ENCODE measurements at regions not wholly inside any gene's neighbourhood (a gene's known extent, or its start where the extent isn't known, plus 50 kb on each side); places are given as distances from the start of the nearest gene placed in this dataset.

GRCh38 chr2:235232449-235233433 lies 261.1 kb upstream of the AGAP1 start:
- CTCF ChIA-PET: no interaction called here
- Histone ChIP-seq H3K4me3 (ENCODE audit: low read depth, low read length) (no peak overlapping the region), H3K36me3 (ENCODE audit: control insufficient read depth, insufficient read depth, low read length) (no peaks in the 10 kb centered on the region), H3K27me3 (ENCODE audit: control insufficient read depth, insufficient read depth, low read length) (peaks cover 1% of the 10 kb centered on the region)
- no peak for DNase-seq (ENCODE audit: low read depth)
- no peak for TF ChIP-seq CTCF (IDR thresholded peaks at IDR 0.05; ENCODE audit: insufficient read depth, low read depth, low read length)
- POLR2A ChIA-PET: no interaction called here

- DNase-seq (ENCODE audit: low read depth): no peak
- H3K27me3 ChIP-seq (ENCODE audit: control insufficient read depth, insufficient read depth, low read length): peaks cover 1% of the 10 kb centered on the region
- ChIA-PET CTCF (no interaction called here), POLR2A (no interaction called here)
- no peak for TF ChIP-seq CTCF (IDR thresholded peaks at IDR 0.05; ENCODE audit: insufficient read depth, low read depth, low read length)
- H3K36me3 ChIP-seq (ENCODE audit: control insufficient read depth, insufficient read depth, low read length): no peaks in the 10 kb centered on the region
- no peak overlapping the region for H3K4me3 ChIP-seq (ENCODE audit: low read depth, low read length)
These were observed 259.1 kb upstream of the AGAP1 start for GRCh38 chr2:235234736-235235135.

- no peaks in the 10 kb centered on the region; the same call in 1 of the 2 replicates for H3K27me3 ChIP-seq (ENCODE audit: control insufficient read depth, insufficient read depth, low read length)
- H3K36me3 ChIP-seq (ENCODE audit: control insufficient read depth, insufficient read depth, low read length): no peaks in the 10 kb centered on the region
- POLR2A ChIA-PET: no interaction called here
- no peak overlapping the region for H3K4me3 ChIP-seq (ENCODE audit: low read depth, low read length)
- CTCF ChIA-PET: no interaction called here
- TF ChIP-seq CTCF (IDR thresholded peaks at IDR 0.05; ENCODE audit: insufficient read depth, low read depth, low read length): no peak
- no peak for DNase-seq (ENCODE audit: low read depth)
These were observed 257.7 kb upstream of the AGAP1 start for GRCh38 chr2:235235977-235236767.

- CTCF ChIA-PET: interaction anchor here (1.1 to 1.2 kb wide), 2 partner anchors 11 to 21 kb away, joined by 3 read pairs; no protein-coding TSS in a partner anchor
- POLR2A ChIA-PET: no interaction called here
- Histone ChIP-seq H3K4me3 (ENCODE audit: low read depth, low read length) (no peak overlapping the region), H3K27me3 (ENCODE audit: control insufficient read depth, insufficient read depth, low read length) (peaks cover 1% of the 10 kb centered on the region), H3K36me3 (ENCODE audit: control insufficient read depth, insufficient read depth, low read length) (no peaks in the 10 kb centered on the region)
- no peak for TF ChIP-seq CTCF (IDR thresholded peaks at IDR 0.05; ENCODE audit: insufficient read depth, low read depth, low read length)
- DNase-seq (ENCODE audit: low read depth): no peak
These were observed 255.3 kb upstream of the AGAP1 start for GRCh38 chr2:235238537-235238936.

GRCh38 chr2:235240574-235240973 lies 253.3 kb upstream of the AGAP1 start:
- TF ChIP-seq CTCF (IDR thresholded peaks at IDR 0.05; ENCODE audit: insufficient read depth, low read depth, low read length): no peak
- CTCF ChIA-PET: no interaction called here
- POLR2A ChIA-PET: no interaction called here

More at GRCh38 chr2:235240574-235240973, 253.3 kb upstream of the AGAP1 start:
- DNase-seq (ENCODE audit: low read depth): no peak
- Histone ChIP-seq H3K27me3 (ENCODE audit: control insufficient read depth, insufficient read depth, low read length) (peaks cover 3% of the 10 kb centered on the region), H3K4me3 (ENCODE audit: low read depth, low read length) (no peak overlapping the region), H3K36me3 (ENCODE audit: control insufficient read depth, insufficient read depth, low read length) (no peaks in the 10 kb centered on the region)
